ENCODE measurements at regions not wholly inside any gene's neighbourhood (a gene's known extent, or its start where the extent isn't known, plus 50 kb on each side); places are given as distances from the start of the nearest gene placed in this dataset.

DNA sequence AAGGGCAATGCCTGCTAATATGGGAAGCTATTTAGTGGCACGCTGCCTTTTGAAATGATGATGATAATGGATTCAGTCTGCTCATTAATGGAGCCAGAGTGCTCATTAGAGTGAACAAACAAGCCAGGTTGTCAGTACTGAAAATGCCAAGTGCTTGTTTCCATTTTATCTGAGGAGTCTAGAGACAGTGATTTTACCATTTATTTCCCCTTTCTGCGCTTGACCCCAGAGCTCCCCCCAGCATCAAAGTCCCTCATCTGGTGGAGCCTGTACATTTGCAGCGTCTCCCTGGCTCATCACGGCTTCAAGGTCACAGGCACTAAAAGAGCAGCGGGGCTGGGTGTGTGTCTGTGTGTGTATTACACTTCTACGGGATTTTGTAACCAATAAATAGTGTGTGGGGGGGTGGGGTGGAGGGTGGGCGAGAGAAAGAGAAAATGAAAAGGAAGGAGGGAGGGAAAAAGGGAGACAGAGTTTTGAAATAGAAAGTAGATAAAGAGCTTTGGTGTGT lies 553.8 kb downstream of the TFEC start:
- Histone ChIP-seq H3K9me3 (ENCODE audit: low read length) (no peaks in the 10 kb centered on the region), H3K27me3 (ENCODE audit: insufficient read depth, low read depth, low read length) (peaks cover 12% of the 10 kb centered on the region), H3K4me2 (ENCODE audit: low read length) (no peak overlapping the region), H3K9me2 (ENCODE audit: insufficient read depth, low read length) (no peaks in the 10 kb centered on the region), H3F3A (ENCODE audit: insufficient read depth, low read length, poor library complexity, severe bottlenecking) (peaks cover 3% of the 10 kb centered on the region), H3K27ac (ENCODE audit: low read length) (no peak overlapping the region), H3K4me3 (ENCODE audit: low read length) (peak overlapping the region; percentile 9), H3K79me2 (replicated peaks; ENCODE audit: insufficient read depth, low read length) (no peaks in the 10 kb centered on the region), H2AFZ (ENCODE audit: low read depth, low read length) (no peak overlapping the region), H3K9ac (ENCODE audit: low read length) (no peak overlapping the region), H3K36me3 (ENCODE audit: insufficient read depth, low read length) (no peaks in the 10 kb centered on the region), H4K20me1 (ENCODE audit: insufficient read depth) (no peaks in the 10 kb centered on the region)
- TF ChIP-seq RAD21 (conservative IDR thresholded peaks at IDR 0.05) (no peak), MXI1 (conservative IDR thresholded peaks at IDR 0.05; ENCODE audit: poor library complexity, severe bottlenecking) (no peak), TAF1 (IDR thresholded peaks at IDR 0.05; ENCODE audit: low read depth) (no peak), EP300 (conservative IDR thresholded peaks at IDR 0.05; ENCODE audit: poor library complexity, severe bottlenecking) (no peak), EZH2 (IDR thresholded peaks at IDR 0.05; ENCODE audit: borderline replicate concordance, insufficient read depth, low read length, poor library complexity, severe bottlenecking) (no peak), POLR2AphosphoS5 (IDR thresholded peaks at IDR 0.05) (no peak), SMC3 (conservative IDR thresholded peaks at IDR 0.05; ENCODE audit: poor library complexity) (no peak)
- TF ChIP-seq, protein P1, sequence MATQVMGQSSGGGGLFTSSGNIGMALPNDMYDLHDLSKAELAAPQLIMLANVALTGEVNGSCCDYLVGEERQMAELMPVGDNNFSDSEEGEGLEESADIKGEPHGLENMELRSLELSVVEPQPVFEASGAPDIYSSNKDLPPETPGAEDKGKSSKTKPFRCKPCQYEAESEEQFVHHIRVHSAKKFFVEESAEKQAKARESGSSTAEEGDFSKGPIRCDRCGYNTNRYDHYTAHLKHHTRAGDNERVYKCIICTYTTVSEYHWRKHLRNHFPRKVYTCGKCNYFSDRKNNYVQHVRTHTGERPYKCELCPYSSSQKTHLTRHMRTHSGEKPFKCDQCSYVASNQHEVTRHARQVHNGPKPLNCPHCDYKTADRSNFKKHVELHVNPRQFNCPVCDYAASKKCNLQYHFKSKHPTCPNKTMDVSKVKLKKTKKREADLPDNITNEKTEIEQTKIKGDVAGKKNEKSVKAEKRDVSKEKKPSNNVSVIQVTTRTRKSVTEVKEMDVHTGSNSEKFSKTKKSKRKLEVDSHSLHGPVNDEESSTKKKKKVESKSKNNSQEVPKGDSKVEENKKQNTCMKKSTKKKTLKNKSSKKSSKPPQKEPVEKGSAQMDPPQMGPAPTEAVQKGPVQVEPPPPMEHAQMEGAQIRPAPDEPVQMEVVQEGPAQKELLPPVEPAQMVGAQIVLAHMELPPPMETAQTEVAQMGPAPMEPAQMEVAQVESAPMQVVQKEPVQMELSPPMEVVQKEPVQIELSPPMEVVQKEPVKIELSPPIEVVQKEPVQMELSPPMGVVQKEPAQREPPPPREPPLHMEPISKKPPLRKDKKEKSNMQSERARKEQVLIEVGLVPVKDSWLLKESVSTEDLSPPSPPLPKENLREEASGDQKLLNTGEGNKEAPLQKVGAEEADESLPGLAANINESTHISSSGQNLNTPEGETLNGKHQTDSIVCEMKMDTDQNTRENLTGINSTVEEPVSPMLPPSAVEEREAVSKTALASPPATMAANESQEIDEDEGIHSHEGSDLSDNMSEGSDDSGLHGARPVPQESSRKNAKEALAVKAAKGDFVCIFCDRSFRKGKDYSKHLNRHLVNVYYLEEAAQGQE (IDR thresholded peaks at IDR 0.05; ENCODE audit: borderline replicate concordance), result no peak
- TF ChIP-seq, protein P2, sequence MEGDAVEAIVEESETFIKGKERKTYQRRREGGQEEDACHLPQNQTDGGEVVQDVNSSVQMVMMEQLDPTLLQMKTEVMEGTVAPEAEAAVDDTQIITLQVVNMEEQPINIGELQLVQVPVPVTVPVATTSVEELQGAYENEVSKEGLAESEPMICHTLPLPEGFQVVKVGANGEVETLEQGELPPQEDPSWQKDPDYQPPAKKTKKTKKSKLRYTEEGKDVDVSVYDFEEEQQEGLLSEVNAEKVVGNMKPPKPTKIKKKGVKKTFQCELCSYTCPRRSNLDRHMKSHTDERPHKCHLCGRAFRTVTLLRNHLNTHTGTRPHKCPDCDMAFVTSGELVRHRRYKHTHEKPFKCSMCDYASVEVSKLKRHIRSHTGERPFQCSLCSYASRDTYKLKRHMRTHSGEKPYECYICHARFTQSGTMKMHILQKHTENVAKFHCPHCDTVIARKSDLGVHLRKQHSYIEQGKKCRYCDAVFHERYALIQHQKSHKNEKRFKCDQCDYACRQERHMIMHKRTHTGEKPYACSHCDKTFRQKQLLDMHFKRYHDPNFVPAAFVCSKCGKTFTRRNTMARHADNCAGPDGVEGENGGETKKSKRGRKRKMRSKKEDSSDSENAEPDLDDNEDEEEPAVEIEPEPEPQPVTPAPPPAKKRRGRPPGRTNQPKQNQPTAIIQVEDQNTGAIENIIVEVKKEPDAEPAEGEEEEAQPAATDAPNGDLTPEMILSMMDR (IDR thresholded peaks at IDR 0.05; ENCODE audit: poor library complexity, severe bottlenecking), result no peak

DNA sequence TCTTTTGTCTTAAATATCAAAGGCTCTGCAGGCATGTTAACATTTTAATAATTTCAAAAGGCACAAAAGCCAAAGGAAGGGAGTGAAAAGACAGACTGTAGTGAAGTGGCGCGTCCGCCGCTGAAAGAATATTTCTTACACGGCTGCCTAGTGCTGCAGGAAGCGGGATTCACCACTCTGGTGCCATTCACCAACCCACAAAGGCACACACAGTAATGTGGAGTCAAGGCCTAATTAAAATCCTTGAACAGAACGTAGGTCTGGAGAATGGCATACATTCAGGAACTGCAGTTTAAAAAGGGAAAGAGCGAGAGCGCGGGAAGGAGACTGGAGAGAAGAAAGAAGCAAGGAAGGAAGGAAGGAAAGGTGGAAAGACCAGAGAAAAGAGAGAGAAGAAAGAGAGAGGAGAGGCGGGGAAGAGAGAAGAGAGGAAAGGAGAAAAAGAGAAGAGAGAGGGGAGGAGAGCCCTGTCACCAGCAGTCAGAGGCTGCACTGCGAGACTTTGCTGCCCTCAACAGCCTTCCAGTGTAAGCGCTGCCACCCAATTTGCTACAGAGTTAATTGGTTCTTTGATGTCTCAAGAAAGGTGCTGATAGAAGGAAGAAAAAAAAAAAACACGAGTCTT lies 554.0 kb downstream of the MDFIC start:
- no peak overlapping the region for H3K9ac ChIP-seq (ENCODE audit: low read length)
- H3K4me3 ChIP-seq (ENCODE audit: low read length), result no peak overlapping the region
- H3K36me3 ChIP-seq (ENCODE audit: insufficient read depth, low read length), result no peaks in the 10 kb centered on the region
- peaks cover 3% of the 10 kb centered on the region for H3F3A ChIP-seq (ENCODE audit: insufficient read depth, low read length, poor library complexity, severe bottlenecking)
- H3K9me3 ChIP-seq (ENCODE audit: low read length), result no peaks in the 10 kb centered on the region
- no peak overlapping the region for H3K27ac ChIP-seq (ENCODE audit: low read length)
- H2AFZ ChIP-seq (ENCODE audit: low read depth, low read length), result no peak overlapping the region
- H3K27me3 ChIP-seq (ENCODE audit: insufficient read depth, low read depth, low read length), result peaks cover 12% of the 10 kb centered on the region
- H3K4me2 ChIP-seq (ENCODE audit: low read length), result no peak overlapping the region
- H3K9me2 ChIP-seq (ENCODE audit: insufficient read depth, low read length), result no peaks in the 10 kb centered on the region
- no peaks in the 10 kb centered on the region for H3K79me2 ChIP-seq (replicated peaks; ENCODE audit: insufficient read depth, low read length)
- H4K20me1 ChIP-seq (ENCODE audit: insufficient read depth), result no peaks in the 10 kb centered on the region
- TF ChIP-seq RAD21 (conservative IDR thresholded peaks at IDR 0.05) (peak; percentile 62), EZH2 (IDR thresholded peaks at IDR 0.05; ENCODE audit: borderline replicate concordance, insufficient read depth, low read length, poor library complexity, severe bottlenecking) (no peak)
- TF ChIP-seq, protein P2 (IDR thresholded peaks at IDR 0.05; ENCODE audit: poor library complexity, severe bottlenecking), result peak; percentile 58

Data from neural cell (in vitro differentiated cells).